ENCODE measurements at regions not wholly inside any gene's neighbourhood (a gene's known extent, or its start where the extent isn't known, plus 50 kb on each side); places are given as distances from the start of the nearest gene placed in this dataset.

DNA sequence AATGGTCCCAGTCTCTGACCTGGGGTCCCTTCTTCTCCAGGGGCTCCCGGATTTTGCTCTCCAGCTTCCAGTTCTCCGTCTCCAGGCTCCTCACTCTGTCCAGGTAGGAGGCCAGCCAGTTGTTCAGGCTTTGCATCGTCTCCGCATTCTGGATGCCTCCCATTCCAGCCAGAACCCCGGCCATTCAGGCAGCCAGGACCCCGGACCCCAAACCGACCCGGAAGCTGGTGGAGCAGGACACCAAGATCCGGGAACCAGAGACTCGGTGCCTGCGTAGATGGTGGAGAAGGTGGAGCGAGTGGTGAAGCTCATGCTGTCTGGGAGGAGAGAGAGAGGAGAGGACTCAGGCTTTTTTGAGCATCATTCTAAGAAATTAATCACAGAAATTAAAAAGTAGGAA, 572.4 kb upstream of the NCAM2 start:
- DNase-seq (ENCODE audit: extremely low read depth, low read depth), result no peak

DNA sequence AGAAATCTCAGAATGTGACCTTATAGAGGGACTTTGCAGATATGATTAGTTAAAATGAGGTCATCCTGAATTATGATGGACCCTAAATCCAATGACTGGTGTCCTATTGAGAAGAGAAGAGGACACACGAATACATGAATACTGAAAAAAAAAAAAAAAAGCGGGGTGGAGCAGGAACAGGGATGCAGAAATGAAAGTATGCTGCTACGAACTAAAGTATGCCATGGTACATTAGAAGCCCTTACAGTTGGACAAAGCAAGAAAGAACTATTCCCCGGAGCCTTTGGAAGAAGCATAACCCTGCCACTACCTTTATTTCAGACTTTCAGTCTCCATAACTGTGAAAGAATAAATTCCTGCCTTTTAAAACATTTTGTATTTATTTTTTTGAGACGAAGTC, 557.9 kb upstream of the NCAM2 start:
- no peak for DNase-seq (ENCODE audit: extremely low read depth, low read depth)
- TF ChIP-seq, protein P1, sequence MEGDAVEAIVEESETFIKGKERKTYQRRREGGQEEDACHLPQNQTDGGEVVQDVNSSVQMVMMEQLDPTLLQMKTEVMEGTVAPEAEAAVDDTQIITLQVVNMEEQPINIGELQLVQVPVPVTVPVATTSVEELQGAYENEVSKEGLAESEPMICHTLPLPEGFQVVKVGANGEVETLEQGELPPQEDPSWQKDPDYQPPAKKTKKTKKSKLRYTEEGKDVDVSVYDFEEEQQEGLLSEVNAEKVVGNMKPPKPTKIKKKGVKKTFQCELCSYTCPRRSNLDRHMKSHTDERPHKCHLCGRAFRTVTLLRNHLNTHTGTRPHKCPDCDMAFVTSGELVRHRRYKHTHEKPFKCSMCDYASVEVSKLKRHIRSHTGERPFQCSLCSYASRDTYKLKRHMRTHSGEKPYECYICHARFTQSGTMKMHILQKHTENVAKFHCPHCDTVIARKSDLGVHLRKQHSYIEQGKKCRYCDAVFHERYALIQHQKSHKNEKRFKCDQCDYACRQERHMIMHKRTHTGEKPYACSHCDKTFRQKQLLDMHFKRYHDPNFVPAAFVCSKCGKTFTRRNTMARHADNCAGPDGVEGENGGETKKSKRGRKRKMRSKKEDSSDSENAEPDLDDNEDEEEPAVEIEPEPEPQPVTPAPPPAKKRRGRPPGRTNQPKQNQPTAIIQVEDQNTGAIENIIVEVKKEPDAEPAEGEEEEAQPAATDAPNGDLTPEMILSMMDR (IDR thresholded peaks at IDR 0.05; ENCODE audit: low read depth, low read length), result no peak

More for the DNA sequence above, 572.4 kb upstream of the NCAM2 start:
- TF ChIP-seq, protein P1 (IDR thresholded peaks at IDR 0.05; ENCODE audit: low read depth, low read length), result no peak

DNA sequence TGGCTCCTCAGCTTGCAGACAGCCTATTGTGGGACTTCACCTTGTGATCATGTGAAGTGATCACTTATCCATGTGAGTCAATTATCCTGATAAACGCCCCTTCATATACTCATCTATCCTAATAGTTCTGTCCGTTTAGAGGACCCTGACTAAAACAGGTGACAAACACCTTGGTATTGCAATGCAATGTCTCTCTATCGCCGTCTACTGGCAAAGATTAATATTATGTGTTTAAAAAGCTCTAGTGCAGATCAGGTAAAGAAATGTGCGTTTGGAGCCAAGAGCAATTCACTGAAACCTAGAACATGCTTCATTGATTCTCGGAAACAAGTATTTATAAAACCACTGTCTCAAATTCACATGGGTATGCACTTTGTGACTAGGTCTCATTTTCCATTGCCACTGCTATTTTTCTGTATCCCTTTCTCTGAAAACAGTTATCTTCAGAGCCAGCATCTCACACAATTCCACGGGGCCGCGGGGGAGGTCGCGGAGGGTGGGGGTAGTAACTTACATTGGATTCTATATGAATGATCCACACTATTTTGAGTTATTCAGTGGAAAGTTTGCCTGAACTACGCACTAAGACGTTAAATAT, 554.6 kb upstream of the NCAM2 start:
- TF ChIP-seq, protein P1 (IDR thresholded peaks at IDR 0.05; ENCODE audit: low read depth, low read length), result no peak
- no peak for DNase-seq (ENCODE audit: extremely low read depth, low read depth)

DNA sequence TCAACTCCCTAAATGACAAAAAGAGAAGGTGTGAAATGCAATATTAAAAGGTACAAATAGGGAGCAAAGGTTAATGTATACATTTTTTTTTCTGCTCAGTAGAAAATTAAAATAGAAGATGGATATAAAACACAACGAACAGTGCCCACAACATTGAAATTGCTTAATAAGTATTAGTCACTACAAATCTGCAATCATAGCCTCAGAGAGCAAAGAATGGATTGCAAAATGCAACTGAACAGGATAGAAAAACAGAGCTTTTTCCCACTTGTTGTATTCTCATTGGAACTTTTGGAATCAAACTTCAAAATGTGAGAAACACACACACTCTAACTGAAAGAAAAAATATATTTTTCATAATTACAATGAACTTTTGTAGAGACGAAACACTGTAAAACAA, 552.2 kb upstream of the NCAM2 start:
- TF ChIP-seq, protein P1 (IDR thresholded peaks at IDR 0.05; ENCODE audit: low read depth, low read length), result no peak
- DNase-seq (ENCODE audit: extremely low read depth, low read depth), result no peak

DNA sequence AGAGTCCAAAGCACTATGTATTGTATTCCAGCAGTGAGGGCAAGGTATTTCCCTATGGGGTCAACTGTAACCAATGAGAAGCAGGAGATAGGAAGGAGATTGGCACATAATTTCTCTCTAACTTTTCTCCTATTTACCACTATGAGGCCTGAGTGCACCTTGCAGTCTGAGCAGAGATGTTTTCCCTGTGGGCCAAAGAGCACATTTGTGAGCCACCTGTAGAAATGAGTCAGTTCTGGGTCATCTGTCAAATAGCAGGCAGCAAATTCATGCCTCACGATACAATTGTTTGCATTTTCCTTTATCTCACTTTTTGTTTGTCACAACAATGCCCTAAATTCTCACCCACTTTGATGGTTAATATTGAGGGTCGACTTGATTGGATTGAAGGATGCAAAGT, 547.2 kb upstream of the NCAM2 start:
- TF ChIP-seq, protein P1 (IDR thresholded peaks at IDR 0.05; ENCODE audit: low read depth, low read length), result no peak
- DNase-seq (ENCODE audit: extremely low read depth, low read depth), result no peak

DNA sequence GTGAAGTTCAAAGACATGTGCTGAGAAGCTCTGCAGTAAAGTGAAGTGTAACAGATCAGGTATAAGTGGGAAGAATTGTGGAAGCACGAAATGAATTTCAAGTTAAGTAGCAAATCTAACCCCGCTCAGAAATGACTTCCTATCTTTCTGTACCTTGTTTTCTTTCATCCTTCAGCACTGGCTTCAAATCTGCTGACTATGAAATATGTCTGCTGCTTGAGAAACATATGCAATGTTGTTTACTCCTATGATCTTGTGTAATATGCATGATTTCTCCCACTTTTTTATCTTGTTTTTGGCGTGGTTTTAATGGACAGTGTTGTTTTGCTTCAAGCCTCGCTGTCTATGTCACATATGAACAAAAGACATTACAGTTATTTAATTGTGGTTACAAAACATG, 545.3 kb upstream of the NCAM2 start:
- no peak for DNase-seq (ENCODE audit: extremely low read depth, low read depth)
- TF ChIP-seq, protein P1 (IDR thresholded peaks at IDR 0.05; ENCODE audit: low read depth, low read length), result no peak

DNA sequence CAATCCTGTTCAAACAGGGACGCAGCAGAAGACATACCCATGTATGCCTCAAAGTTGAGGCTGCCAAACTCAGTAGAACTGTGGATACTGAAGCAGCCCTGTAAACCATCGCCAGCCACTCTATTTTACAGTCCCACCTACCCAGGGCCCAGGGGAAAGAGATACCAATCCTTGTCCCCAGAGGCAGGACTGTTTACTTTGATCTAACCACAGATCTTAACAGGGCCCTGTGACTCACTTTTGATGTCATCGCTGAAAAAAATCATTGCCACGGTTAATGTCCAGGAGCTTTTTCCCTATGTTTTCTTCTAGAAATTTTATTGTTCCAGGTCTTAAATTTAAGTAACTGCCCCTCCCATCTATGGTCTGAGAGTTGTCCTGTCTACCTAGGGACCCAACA, 538.4 kb upstream of the NCAM2 start:
- DNase-seq (ENCODE audit: extremely low read depth, low read depth), result no peak

More for the DNA sequence above, 538.4 kb upstream of the NCAM2 start:
- TF ChIP-seq, protein P1 (IDR thresholded peaks at IDR 0.05; ENCODE audit: low read depth, low read length), result no peak
